ENCODE measurements at regions not wholly inside any gene's neighbourhood (a gene's known extent, or its start where the extent isn't known, plus 50 kb on each side); places are given as distances from the start of the nearest gene placed in this dataset.

- Histone ChIP-seq H3K36me3 (no peaks in the 10 kb centered on the region), H3K9me3 (no peaks in the 10 kb centered on the region), H3K27me3 (no peaks in the 10 kb centered on the region), H3K27ac (no peak overlapping the region), H3K4me1 (peaks cover 19% of the 10 kb centered on the region), H3K4me3 (no peak overlapping the region)
- DNase-seq (no peak), ATAC-seq (no peak)
- intact Hi-C loops (cut with DNase I), result no loop called here
- TF ChIP-seq CTCF (IDR thresholded peaks at IDR 0.05), result no peak
These were observed 130.6 kb downstream of the MRPS6 start for GRCh38 chr21:34203851-34204420.

GRCh38 chr21:34204481-34205439 lies 131.4 kb downstream of the MRPS6 start:
- intact Hi-C loops (cut with DNase I), result no loop called here

GRCh38 chr21:34205811-34206571 lies 132.6 kb downstream of the MRPS6 start:
- no peak overlapping the region for H3K27ac ChIP-seq
- no peaks in the 10 kb centered on the region for H3K36me3 ChIP-seq
- DNase-seq, result no peak
- peaks cover 14% of the 10 kb centered on the region for H3K4me1 ChIP-seq
- H3K27me3 ChIP-seq, result no peaks in the 10 kb centered on the region
- no peak for TF ChIP-seq CTCF (IDR thresholded peaks at IDR 0.05)
- no peak for ATAC-seq
- intact Hi-C loops (cut with DNase I), result no loop called here
- no peaks in the 10 kb centered on the region for H3K9me3 ChIP-seq
- no peak overlapping the region for H3K4me3 ChIP-seq

More at GRCh38 chr21:34204481-34205439, 131.4 kb downstream of the MRPS6 start:
- DNase-seq, result no peak
- Histone ChIP-seq H3K9me3 (no peaks in the 10 kb centered on the region), H3K4me1 (peaks cover 14% of the 10 kb centered on the region), H3K27ac (no peak overlapping the region), H3K36me3 (no peaks in the 10 kb centered on the region), H3K27me3 (no peaks in the 10 kb centered on the region), H3K4me3 (no peak overlapping the region)
- no peak for ATAC-seq
- TF ChIP-seq CTCF (IDR thresholded peaks at IDR 0.05), result no peak

- Histone ChIP-seq H3K4me3 (no peak overlapping the region), H3K27ac (no peak overlapping the region), H3K36me3 (no peaks in the 10 kb centered on the region), H3K27me3 (no peaks in the 10 kb centered on the region), H3K9me3 (no peaks in the 10 kb centered on the region), H3K4me1 (no peaks in the 10 kb centered on the region)
- DNase-seq (no peak), ATAC-seq (no peak)
- TF ChIP-seq CTCF (IDR thresholded peaks at IDR 0.05), result no peak
- intact Hi-C loops (cut with DNase I), result no loop called here
These were observed 140.6 kb downstream of the MRPS6 start for GRCh38 chr21:34213959-34214358.

- ATAC-seq (no peak), DNase-seq (no peak)
- no peak overlapping the region for H3K4me3 ChIP-seq
- no peaks in the 10 kb centered on the region for H3K9me3 ChIP-seq
- H3K4me1 ChIP-seq, result no peaks in the 10 kb centered on the region
- no peaks in the 10 kb centered on the region for H3K36me3 ChIP-seq
- intact Hi-C loops (cut with DNase I), result no loop called here
- H3K27ac ChIP-seq, result no peak overlapping the region
- no peaks in the 10 kb centered on the region for H3K27me3 ChIP-seq
- TF ChIP-seq CTCF (IDR thresholded peaks at IDR 0.05), result no peak
These were observed 142.1 kb downstream of the MRPS6 start for GRCh38 chr21:34215501-34215900.
